HUES64 (cell line): ENCODE measurements at regions not wholly inside any gene's neighbourhood (a gene's known extent, or its start where the extent isn't known, plus 50 kb on each side); places are given as distances from the start of the nearest gene placed in this dataset.
"Not testable (repeated sequence)": the region's sequence is repeated elsewhere in the genome, so short reads cannot be mapped to it uniquely, and the experiment has no call there.

ENCODE experiments used
- H3K27ac ChIP-seq: 2 replicates; pipeline ENCODE4 v1.7.0; 2013; ENCODE audit warnings: low read depth, low read length, inconsistent platforms
- H3K27me3 ChIP-seq: 2 replicates; pipeline ENCODE4 v1.6.1; 2013; ENCODE audit warnings: mild to moderate bottlenecking, low read length; ENCODE audit not compliant: insufficient read depth
- H3K36me3 ChIP-seq: 2 replicates; pipeline ENCODE4 v1.6.1; 2013; ENCODE audit warnings: mild to moderate bottlenecking, low read length; ENCODE audit not compliant: insufficient read depth
- H3K4me1 ChIP-seq: 2 replicates; pipeline ENCODE4 v1.6.1; 2013; ENCODE audit warnings: mild to moderate bottlenecking, low read length, moderate library complexity; ENCODE audit not compliant: insufficient read depth
- H3K4me3 ChIP-seq: 2 replicates; pipeline ENCODE4 v1.5.1; 2013; ENCODE audit warnings: mild to moderate bottlenecking, low read length, moderate library complexity
- H3K9ac ChIP-seq: 2 replicates; pipeline ENCODE4 v1.6.1; 2013; ENCODE audit warnings: mild to moderate bottlenecking, low read depth, low read length
- H3K9me3 ChIP-seq: 2 replicates; pipeline ENCODE4 v1.6.1; 2013; ENCODE audit warnings: low read depth, low read length; ENCODE audit not compliant: insufficient read depth
- WGBS: fragments of 150-250, 120-280 bp; methylation state at CpG from one replicate; pipeline ENCODE4 v1.1.7; 2013; ENCODE audit warnings: missing lambda C conversion rate; 5-methylcytosine and 5-hydroxymethylcytosine counted together

- Histone ChIP-seq H3K36me3 (no peaks in the 10 kb centered on the region), H3K27me3 (no peaks in the 10 kb centered on the region), H3K27ac (no peak overlapping the region), H3K4me1 (no peaks in the 10 kb centered on the region), H3K9ac (no peak overlapping the region), H3K4me3 (no peak overlapping the region), H3K9me3 (no peaks in the 10 kb centered on the region)
- WGBS, result 91% methylated on average over 3 of the region's 3 CpGs
Observed at GRCh38 chr3:152581951-152582350, 253.0 kb upstream of the P2RY1 start.

GRCh38 chr3:152583963-152584362 is 251.0 kb upstream of the P2RY1 start:
- H3K36me3 ChIP-seq, result no peaks in the 10 kb centered on the region
- H3K4me1 ChIP-seq, result no peaks in the 10 kb centered on the region
- no peak overlapping the region for H3K27ac ChIP-seq
- H3K4me3 ChIP-seq, result no peak overlapping the region
- no peak overlapping the region for H3K9ac ChIP-seq
- H3K27me3 ChIP-seq, result no peaks in the 10 kb centered on the region
- H3K9me3 ChIP-seq, result no peaks in the 10 kb centered on the region
- 100% methylated on average over 1 of the region's 1 CpG for WGBS

GRCh38 chr3:152586974-152587373 is 248.0 kb upstream of the P2RY1 start:
- no peak overlapping the region for H3K27ac ChIP-seq
- 94% methylated on average over 4 of the region's 4 CpGs for WGBS
- H3K27me3 ChIP-seq, result no peaks in the 10 kb centered on the region
- H3K4me3 ChIP-seq, result no peak overlapping the region
- no peak overlapping the region for H3K9ac ChIP-seq
- H3K4me1 ChIP-seq, result no peaks in the 10 kb centered on the region
- no peaks in the 10 kb centered on the region for H3K36me3 ChIP-seq
- H3K9me3 ChIP-seq, result no peaks in the 10 kb centered on the region

DNA sequence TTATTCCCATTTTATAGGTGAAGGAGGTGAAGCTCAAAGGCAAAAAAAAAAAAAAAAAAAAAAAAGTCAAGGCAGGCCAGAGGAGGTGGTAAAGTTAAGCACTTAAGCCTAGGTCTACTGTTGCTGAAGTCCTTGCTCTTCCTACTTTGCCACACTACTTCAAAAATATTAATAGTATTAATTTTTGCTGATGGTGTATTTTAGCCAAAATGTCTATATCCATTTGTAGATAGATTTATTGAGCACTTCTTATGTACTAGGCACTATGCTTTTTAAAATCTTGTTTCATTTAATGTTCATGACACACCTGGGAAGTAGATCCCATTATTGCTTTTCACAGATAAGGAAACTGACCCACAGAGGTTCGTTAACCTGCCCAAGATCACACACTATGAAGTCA is 247.1 kb upstream of the P2RY1 start:
- 100% methylated on average over 1 of the region's 1 CpG for WGBS
- Histone ChIP-seq H3K36me3 (no peaks in the 10 kb centered on the region), H3K4me1 (no peaks in the 10 kb centered on the region), H3K4me3 (no peak overlapping the region), H3K9me3 (no peaks in the 10 kb centered on the region), H3K9ac (no peak overlapping the region), H3K27ac (no peak overlapping the region), H3K27me3 (no peaks in the 10 kb centered on the region)

GRCh38 chr3:152589644-152590043 is 245.3 kb upstream of the P2RY1 start:
- H3K27me3 ChIP-seq, result no peaks in the 10 kb centered on the region
- 90% methylated on average over 1 of the region's 2 CpGs for WGBS
- H3K4me3 ChIP-seq, result no peak overlapping the region
- H3K9ac ChIP-seq, result no peak overlapping the region
- no peak overlapping the region for H3K27ac ChIP-seq
- H3K4me1 ChIP-seq, result no peaks in the 10 kb centered on the region
- no peaks in the 10 kb centered on the region for H3K9me3 ChIP-seq
- H3K36me3 ChIP-seq, result no peaks in the 10 kb centered on the region

GRCh38 chr3:152591515-152591914 is 243.4 kb upstream of the P2RY1 start:
- WGBS, result 93% methylated on average over 2 of the region's 2 CpGs
- no peak overlapping the region for H3K4me3 ChIP-seq

DNA sequence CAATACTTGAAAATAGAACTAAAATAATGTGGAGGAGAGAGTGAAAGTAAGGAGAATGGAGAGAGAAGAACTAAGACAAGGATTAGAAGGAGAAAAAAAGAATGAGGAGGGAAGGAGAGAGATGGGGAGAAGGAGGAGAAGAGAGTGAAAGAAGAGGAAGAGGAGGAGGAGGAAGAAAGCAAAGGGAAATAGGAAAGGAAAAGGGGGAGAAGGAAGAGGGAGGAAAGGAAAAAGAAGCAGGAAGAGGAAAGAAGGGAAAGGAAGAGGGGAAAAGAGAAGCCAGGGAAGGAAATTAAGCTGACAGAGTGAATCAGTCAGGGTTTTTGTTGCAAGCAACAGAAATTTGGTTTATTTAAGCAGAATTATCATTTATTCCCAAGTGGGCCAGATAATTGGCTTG is 241.7 kb upstream of the P2RY1 start:
- no peaks in the 10 kb centered on the region for H3K36me3 ChIP-seq
- no peak overlapping the region for H3K4me3 ChIP-seq
- H3K27ac ChIP-seq, result no peak overlapping the region
- H3K9me3 ChIP-seq, result no peaks in the 10 kb centered on the region
- no peaks in the 10 kb centered on the region for H3K27me3 ChIP-seq
- H3K4me1 ChIP-seq, result peaks cover 11% of the 10 kb centered on the region
- no peak overlapping the region for H3K9ac ChIP-seq

More at GRCh38 chr3:152591515-152591914, 243.4 kb upstream of the P2RY1 start:
- Histone ChIP-seq H3K4me1 (peaks cover 8% of the 10 kb centered on the region), H3K36me3 (no peaks in the 10 kb centered on the region), H3K27me3 (no peaks in the 10 kb centered on the region), H3K9me3 (no peaks in the 10 kb centered on the region), H3K9ac (no peak overlapping the region), H3K27ac (no peak overlapping the region)

- H3K36me3 ChIP-seq, result no peaks in the 10 kb centered on the region
- H3K27ac ChIP-seq, result peak overlapping the region; percentile 3
- WGBS, result 76% methylated on average over 4 of the region's 4 CpGs
- H3K4me3 ChIP-seq, result no peak overlapping the region
- H3K4me1 ChIP-seq, result peaks cover 11% of the 10 kb centered on the region
- no peaks in the 10 kb centered on the region for H3K9me3 ChIP-seq
- no peak overlapping the region for H3K9ac ChIP-seq
- H3K27me3 ChIP-seq, result no peaks in the 10 kb centered on the region
Observed at GRCh38 chr3:152595975-152596821, 238.7 kb upstream of the P2RY1 start.

- H3K27me3 ChIP-seq, H3K9me3 ChIP-seq, H3K9ac ChIP-seq, H3K4me3 ChIP-seq, H3K36me3 ChIP-seq: not testable (repeated sequence)
- WGBS, result 46% methylated on average over 1 of the region's 1 CpG
- H3K4me1 ChIP-seq, result peaks cover 11% of the 10 kb centered on the region
- peak overlapping the region; percentile 3 for H3K27ac ChIP-seq
Observed at GRCh38 chr3:152596832-152597231, 238.1 kb upstream of the P2RY1 start.

- Histone ChIP-seq H3K9me3 (0 out of 2 replicates have a peak, but pooled peaks cover 4% of the 10 kb centered on the region), H3K27me3 (no peaks in the 10 kb centered on the region), H3K9ac (no peak overlapping the region), H3K4me1 (peaks cover 28% of the 10 kb centered on the region), H3K4me3 (no peak overlapping the region), H3K36me3 (no peaks in the 10 kb centered on the region), H3K27ac (no peak overlapping the region)
- 88% methylated on average over 7 of the region's 7 CpGs for WGBS
Observed at GRCh38 chr3:152606146-152606545, 228.8 kb upstream of the P2RY1 start.

DNA sequence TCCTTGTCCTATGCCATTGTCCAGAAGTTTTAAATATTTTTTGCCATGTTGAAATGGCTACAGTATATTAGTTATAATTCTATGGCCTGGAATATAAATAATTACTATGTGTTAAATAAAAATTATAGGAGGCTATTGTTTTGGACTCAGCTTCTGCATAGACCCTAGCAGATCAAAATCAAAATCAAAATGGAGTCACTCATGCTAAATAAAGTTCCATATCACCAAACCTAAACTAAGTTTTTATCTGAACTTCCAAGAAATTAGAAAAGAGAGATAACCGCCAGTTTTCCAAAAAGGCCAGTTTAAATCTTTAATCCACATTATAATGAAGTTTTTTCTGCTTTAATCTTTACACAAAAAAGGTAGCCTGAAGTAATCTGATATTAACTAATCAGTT is 227.8 kb upstream of the P2RY1 start:
- peaks cover 29% of the 10 kb centered on the region for H3K4me1 ChIP-seq
- no peaks in the 10 kb centered on the region for H3K36me3 ChIP-seq
- H3K9ac ChIP-seq, result no peak overlapping the region
- H3K4me3 ChIP-seq, result no peak overlapping the region
- H3K27me3 ChIP-seq, result no peaks in the 10 kb centered on the region
- no peak overlapping the region for H3K27ac ChIP-seq
- no CpG with 5 or more reads among the region's 1 CpG for WGBS
- 0 out of 2 replicates have a peak, but pooled peaks cover 4% of the 10 kb centered on the region for H3K9me3 ChIP-seq
